ENCODE measurements at regions not wholly inside any gene's neighbourhood (a gene's known extent, or its start where the extent isn't known, plus 50 kb on each side); places are given as distances from the start of the nearest gene placed in this dataset.

DNA sequence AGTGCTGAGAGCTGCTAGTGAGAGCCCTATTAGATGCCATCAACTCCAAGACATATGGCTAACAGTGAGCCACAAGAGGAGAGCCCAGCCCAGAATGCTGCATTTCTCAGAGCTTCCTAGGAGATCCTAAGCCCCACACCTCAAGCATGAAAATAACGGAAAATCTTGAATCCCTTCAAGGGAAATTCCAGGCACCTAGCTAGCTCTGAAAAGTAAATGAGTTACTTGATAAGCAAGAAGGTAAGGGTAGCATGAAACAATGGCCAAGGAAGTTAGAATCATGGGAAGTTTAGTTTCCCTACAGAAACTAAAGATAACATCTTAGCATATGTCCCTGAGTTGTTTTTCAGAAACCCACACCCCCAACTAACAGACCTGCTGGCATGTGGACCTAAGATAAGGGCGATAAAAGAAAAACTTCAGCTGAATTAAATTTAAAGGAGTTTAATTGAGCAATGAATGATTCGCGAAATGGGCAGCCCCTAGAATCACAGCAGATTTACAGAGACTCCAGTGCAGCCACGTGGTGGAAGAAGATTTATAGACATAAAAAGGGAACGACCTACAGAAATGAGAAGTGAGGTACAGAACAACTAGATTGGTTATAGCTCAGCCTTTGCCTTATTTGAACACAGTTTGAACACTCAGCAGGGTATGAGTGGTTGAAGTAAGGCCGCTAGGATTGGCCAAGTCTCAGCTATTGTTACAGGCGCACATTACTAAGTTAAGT lies 301.3 kb upstream of the DACH1 start:
- no peaks in the 10 kb centered on the region for H3K36me3 ChIP-seq (ENCODE audit: control insufficient read depth, insufficient read depth, low read length)
- H3K9ac ChIP-seq, result no peak overlapping the region
- H3K4me2 ChIP-seq (ENCODE audit: low read length), result no peak overlapping the region
- TF ChIP-seq, protein P1, sequence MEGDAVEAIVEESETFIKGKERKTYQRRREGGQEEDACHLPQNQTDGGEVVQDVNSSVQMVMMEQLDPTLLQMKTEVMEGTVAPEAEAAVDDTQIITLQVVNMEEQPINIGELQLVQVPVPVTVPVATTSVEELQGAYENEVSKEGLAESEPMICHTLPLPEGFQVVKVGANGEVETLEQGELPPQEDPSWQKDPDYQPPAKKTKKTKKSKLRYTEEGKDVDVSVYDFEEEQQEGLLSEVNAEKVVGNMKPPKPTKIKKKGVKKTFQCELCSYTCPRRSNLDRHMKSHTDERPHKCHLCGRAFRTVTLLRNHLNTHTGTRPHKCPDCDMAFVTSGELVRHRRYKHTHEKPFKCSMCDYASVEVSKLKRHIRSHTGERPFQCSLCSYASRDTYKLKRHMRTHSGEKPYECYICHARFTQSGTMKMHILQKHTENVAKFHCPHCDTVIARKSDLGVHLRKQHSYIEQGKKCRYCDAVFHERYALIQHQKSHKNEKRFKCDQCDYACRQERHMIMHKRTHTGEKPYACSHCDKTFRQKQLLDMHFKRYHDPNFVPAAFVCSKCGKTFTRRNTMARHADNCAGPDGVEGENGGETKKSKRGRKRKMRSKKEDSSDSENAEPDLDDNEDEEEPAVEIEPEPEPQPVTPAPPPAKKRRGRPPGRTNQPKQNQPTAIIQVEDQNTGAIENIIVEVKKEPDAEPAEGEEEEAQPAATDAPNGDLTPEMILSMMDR (IDR thresholded peaks at IDR 0.05), result no peak
- peaks cover 10% of the 10 kb centered on the region for H3K4me1 ChIP-seq
- no peak overlapping the region for H3K4me3 ChIP-seq (ENCODE audit: low read depth, low read length)
- H3K9me3 ChIP-seq (ENCODE audit: control insufficient read depth, low read length), result no peaks in the 10 kb centered on the region
- no peaks in the 10 kb centered on the region for H3K79me2 ChIP-seq
- H3K27ac ChIP-seq, result no peak overlapping the region
- no peaks in the 10 kb centered on the region for H3K27me3 ChIP-seq (ENCODE audit: control insufficient read depth, insufficient read depth, low read length)
- no peak overlapping the region for H2AFZ ChIP-seq

DNA sequence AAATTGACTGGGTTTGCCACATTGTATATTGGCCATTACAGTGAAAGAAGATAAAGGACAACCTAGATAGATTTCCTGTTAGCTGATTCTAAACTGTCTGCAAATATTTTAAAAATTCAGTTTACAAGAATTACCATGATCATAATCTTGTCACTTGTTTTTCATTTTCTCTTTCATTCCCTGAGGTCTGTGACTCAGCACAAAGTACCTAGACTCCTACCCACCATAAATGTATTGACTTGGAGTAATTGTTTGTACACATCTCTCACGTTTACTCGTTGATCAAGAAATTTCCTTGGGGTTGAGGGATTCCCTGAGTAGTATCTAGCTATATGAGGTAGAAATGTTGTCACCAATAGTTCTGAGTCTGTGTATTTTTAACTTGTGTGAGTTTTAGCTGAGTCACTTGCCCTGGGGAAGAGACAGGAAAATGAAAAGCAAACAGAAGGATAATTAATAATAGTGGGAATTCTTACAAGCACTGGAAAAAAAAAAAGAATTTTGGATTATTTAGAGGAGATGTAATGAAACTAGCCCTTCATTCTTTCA lies 299.2 kb upstream of the DACH1 start:
- H3K27me3 ChIP-seq (ENCODE audit: control insufficient read depth, insufficient read depth, low read length), result no peaks in the 10 kb centered on the region
- TF ChIP-seq, protein P1 (IDR thresholded peaks at IDR 0.05), result no peak
- no peak overlapping the region for H3K4me3 ChIP-seq (ENCODE audit: low read depth, low read length)
- H3K36me3 ChIP-seq (ENCODE audit: control insufficient read depth, insufficient read depth, low read length), result no peaks in the 10 kb centered on the region
- no peak overlapping the region for H3K27ac ChIP-seq
- no peaks in the 10 kb centered on the region for H3K79me2 ChIP-seq
- H2AFZ ChIP-seq, result no peak overlapping the region
- no peaks in the 10 kb centered on the region for H3K9me3 ChIP-seq (ENCODE audit: control insufficient read depth, low read length)
- no peak overlapping the region for H3K4me2 ChIP-seq (ENCODE audit: low read length)
- H3K9ac ChIP-seq, result no peak overlapping the region
- peaks cover 10% of the 10 kb centered on the region for H3K4me1 ChIP-seq

DNA sequence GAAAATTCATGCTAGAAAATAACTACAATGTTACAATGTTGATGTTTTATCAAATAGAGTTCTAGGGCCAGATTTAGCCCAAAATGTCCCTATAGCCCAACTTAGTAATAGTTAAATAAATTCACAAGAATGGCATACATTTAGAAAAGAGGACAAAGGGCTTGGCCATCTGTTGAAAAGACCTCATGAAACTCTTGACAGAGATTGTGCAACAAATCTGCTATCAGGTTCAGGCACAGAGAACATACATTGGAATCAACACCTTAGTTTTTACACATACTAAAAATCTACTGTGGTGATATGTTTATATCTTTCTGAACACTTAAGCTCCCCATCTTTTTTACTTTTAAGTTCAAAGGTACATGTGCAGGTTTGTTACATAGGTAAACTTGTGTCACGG lies 298.3 kb upstream of the DACH1 start:
- H3K9ac ChIP-seq, result no peak overlapping the region
- no peak overlapping the region for H3K27ac ChIP-seq
- H3K9me3 ChIP-seq (ENCODE audit: control insufficient read depth, low read length), result no peaks in the 10 kb centered on the region
- H2AFZ ChIP-seq, result no peak overlapping the region
- no peaks in the 10 kb centered on the region for H3K27me3 ChIP-seq (ENCODE audit: control insufficient read depth, insufficient read depth, low read length)
- TF ChIP-seq, protein P1 (IDR thresholded peaks at IDR 0.05), result no peak
- peaks cover 10% of the 10 kb centered on the region for H3K4me1 ChIP-seq
- no peaks in the 10 kb centered on the region for H3K79me2 ChIP-seq
- no peak overlapping the region for H3K4me2 ChIP-seq (ENCODE audit: low read length)
- H3K4me3 ChIP-seq (ENCODE audit: low read depth, low read length), result no peak overlapping the region
- H3K36me3 ChIP-seq (ENCODE audit: control insufficient read depth, insufficient read depth, low read length), result no peaks in the 10 kb centered on the region

DNA sequence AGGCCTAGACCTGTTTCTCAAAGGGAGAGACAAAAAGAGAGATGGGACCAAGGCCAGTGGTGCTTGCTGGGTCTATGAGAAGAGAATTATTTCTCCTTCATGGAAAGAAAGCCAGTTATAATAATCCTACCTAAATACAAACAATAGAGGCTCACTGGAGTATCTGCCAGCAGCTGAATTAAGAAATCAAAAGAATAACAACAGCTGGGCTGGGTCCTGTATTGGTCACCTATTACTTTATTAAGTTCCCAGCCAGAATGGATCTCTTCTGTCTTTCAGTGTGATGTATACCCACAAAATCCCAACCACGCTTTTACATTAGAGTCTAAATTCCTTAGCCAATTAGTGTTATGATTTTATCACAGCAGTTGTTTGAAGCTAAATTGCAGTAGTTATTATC lies 297.8 kb upstream of the DACH1 start:
- H3K4me2 ChIP-seq (ENCODE audit: low read length), result no peak overlapping the region
- no peak overlapping the region for H2AFZ ChIP-seq
- H3K36me3 ChIP-seq (ENCODE audit: control insufficient read depth, insufficient read depth, low read length), result no peaks in the 10 kb centered on the region
- no peak overlapping the region for H3K27ac ChIP-seq
- TF ChIP-seq, protein P1 (IDR thresholded peaks at IDR 0.05), result no peak
- H3K9me3 ChIP-seq (ENCODE audit: control insufficient read depth, low read length), result no peaks in the 10 kb centered on the region
- H3K79me2 ChIP-seq, result no peaks in the 10 kb centered on the region
- H3K4me3 ChIP-seq (ENCODE audit: low read depth, low read length), result no peak overlapping the region
- peaks cover 10% of the 10 kb centered on the region for H3K4me1 ChIP-seq
- H3K9ac ChIP-seq, result no peak overlapping the region
- no peaks in the 10 kb centered on the region for H3K27me3 ChIP-seq (ENCODE audit: control insufficient read depth, insufficient read depth, low read length)

DNA sequence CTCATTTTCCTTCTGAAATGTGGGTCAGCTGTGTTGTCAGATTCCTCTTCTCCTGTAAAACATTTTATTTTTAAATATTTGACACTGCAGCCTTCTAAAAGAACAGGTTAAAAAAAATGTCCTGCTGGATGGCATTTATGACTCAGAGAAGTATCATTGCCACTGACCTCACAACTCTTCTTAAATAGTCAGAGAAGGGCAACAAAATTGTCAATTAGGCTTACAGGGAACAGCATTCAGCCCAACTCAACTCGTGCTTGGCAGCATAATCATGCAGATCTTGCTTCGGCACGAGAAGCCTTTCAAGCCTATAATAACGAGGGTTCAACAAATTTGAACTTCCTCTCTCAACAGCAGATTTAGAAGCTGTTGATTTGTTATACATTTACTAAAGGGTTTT lies 296.7 kb upstream of the DACH1 start:
- Histone ChIP-seq H3K4me3 (ENCODE audit: low read depth, low read length) (no peak overlapping the region), H3K4me2 (ENCODE audit: low read length) (no peak overlapping the region), H3K27me3 (ENCODE audit: control insufficient read depth, insufficient read depth, low read length) (no peaks in the 10 kb centered on the region), H3K9ac (no peak overlapping the region), H3K79me2 (no peaks in the 10 kb centered on the region), H3K4me1 (peaks cover 10% of the 10 kb centered on the region), H3K9me3 (ENCODE audit: control insufficient read depth, low read length) (no peaks in the 10 kb centered on the region), H3K27ac (peak overlapping the region; percentile 2), H2AFZ (no peak overlapping the region), H3K36me3 (ENCODE audit: control insufficient read depth, insufficient read depth, low read length) (no peaks in the 10 kb centered on the region)
- TF ChIP-seq, protein P1 (IDR thresholded peaks at IDR 0.05), result no peak

Measured in parathyroid adenoma (tissue), 2 donors.